ENCODE measurements at regions not wholly inside any gene's neighbourhood (a gene's known extent, or its start where the extent isn't known, plus 50 kb on each side); places are given as distances from the start of the nearest gene placed in this dataset.

DNA sequence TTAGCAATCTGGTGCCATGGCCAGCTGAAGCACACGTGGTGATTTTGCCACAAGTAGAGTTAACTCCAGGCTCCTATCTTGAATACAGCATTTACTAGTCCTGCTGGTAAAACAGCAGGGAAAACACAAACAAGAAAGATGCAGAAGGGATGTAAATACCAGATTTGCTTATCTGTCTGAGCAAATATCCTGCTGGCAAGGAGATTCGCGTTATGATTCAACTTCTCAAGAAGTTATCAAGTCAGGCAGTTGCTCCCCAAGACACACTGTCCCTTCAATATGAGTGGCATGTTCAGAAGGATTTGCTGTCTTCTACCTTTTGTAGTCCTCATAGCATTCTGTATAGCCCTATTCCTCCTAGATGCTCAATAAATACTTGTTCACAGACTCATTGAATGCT lies 171.2 kb upstream of the EGLN3 start:
- no peak for DNase-seq

DNA sequence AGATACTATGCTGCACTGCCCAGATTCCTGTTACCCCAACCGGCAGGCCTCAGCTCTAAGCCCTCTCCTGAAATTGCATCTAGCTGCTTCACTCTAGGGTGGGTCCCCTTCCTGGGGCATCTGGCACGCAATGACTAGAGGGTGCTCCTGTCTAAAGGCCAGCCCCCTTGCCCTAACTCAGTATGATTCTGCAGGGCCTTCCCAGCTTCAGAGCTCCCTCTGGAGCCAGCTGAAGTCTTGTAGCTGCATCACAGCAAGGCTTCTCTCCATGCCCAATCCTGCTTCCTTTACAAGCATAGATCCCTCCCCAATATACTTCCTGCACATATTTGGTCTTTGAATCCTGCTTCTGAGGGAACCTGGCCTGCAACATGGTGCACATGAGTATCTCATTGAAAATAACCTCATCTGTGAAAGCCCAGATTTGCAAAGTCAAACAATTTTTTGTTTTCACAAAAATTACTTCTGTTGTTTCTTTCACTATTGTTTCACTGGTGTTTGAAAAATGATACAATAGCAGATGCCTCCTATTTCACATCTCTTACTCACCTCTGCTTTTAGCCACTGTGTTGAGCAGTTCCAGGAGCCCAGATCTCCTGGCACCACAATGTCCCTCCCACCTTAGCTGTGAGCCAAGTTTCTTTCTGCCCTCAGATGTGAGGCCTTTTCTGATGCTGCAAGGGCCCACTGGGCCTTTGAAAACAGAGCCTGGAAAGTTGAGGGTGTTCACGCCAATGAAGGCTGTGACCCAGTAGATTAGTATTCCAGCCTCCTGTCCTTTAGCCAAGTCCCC lies 169.5 kb upstream of the EGLN3 start:
- DNase-seq: no peak

GRCh38 chr14:34119107-34119858 lies 168.4 kb upstream of the EGLN3 start:
- no peak for DNase-seq

- DNase-seq: no peak
These were observed 163.1 kb upstream of the EGLN3 start for GRCh38 chr14:34113991-34114390.

DNA sequence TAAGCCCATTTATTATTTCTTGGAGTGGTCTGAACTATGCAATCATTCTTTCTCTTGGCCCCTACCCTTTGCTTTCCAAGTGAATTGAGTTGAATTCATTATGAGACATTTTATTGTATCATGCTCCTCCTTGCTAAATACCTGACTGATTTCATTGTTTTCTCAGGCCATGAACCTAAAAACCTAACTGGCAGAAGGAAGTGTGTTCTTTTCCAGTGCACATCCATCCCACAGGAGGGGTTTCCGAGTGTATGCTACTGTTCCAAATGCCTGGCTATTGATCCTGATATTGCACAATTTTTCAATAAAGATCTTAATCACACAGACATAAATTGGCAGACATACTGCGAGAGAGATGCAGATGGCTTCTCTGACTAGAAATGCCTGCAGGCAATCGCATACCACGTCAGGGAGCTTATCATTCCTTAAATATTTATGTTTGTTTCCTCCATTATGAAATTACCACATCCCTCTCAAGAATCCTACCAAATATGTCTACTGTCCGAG lies 162.2 kb upstream of the EGLN3 start:
- no peak for DNase-seq

DNA sequence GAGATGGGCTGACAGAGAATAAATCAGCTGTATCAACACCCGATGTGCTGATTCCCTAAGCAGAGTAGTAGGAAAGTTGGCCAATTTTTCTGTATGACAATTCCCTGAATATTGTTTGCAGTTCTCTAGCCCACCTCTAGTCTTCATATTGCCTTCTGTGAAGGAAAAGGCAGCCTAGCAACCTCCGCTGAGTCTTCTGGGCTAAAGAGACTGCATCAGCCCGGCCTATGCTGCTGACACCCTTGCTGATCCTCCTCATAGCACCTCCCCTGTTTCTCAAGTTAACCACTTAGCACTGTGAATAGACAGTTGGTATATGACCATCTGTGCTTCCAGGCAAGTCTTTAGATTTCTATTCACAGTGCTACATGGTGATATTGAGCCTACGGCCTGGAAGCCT lies 161.1 kb upstream of the EGLN3 start:
- no peak for DNase-seq

DNA sequence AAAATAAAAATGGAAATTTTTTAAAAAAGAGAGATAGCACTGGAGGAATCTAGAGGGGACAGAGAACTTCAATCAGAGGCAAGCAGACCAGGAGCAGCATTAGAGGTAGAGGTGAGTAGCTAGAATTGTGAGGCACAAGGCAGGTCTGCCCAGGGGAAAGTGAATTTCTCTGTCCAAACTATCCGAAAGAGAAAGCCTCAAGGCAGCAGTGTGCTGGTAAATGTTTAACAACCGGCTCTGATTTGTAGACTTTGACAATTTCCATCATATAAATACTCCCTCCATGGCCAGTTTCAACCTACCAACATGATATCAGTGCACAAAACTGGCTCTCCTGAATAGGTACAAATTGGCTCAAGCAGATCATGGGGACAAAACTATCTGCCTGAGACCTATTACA lies 160.6 kb upstream of the EGLN3 start:
- DNase-seq: no peak

DNA sequence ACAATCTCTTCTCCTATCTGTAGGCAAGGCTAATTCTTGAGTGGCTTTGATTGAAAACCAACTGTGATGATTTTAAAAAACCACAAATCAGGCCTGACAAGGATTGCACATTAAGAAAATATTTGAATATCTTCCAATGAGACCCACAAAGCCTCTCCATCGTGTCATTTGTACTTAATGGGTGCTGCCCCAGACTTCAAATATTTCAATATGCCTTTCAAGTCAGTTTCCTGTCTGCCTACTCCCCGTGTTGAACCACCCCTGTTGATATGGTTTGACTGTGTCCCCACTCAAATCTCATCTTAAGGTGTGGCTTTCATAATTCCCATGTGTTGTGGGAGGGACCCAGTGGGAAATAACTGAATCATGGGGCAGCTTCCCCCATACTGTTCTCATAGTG lies 159.7 kb upstream of the EGLN3 start:
- no peak for DNase-seq

DNA sequence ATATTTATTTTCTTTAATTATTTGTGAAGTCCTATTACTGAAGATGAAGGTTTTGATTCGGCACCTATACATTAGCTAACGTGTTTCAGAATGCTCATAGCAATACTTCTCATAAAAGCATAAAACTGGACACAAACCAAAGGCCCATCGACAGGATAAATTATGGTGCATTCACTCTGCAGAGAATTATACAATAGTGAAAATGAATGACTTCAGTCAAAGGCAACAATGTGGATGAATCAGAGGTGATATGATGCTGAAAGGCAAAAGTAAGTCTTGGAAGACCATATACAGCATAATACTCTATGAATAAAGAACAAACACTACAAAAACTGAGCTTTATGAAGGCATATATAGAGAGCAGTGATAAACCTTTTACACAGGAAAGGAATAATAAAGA lies 156.6 kb upstream of the EGLN3 start:
- DNase-seq: no peak

DNA sequence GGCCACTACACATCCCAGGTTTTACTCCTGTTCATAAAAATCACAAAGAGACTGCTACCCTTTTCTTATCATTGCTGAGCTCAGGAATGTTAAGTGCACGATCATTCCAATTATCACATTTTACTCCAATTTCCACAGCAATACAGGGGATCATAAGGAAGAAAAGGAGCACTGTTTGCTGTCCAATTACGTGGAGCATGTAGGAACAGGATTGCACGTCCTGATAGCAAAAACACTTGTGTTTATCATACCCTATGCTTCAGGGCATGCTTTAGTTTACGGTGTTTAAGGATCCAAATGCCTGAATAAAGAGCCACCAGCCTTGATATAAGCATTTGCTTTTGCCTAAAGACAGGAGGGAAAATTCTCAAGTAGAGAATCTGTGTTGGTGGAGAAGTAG lies 155.4 kb upstream of the EGLN3 start:
- no peak for DNase-seq

GRCh38 chr14:34104489-34105397 lies 153.9 kb upstream of the EGLN3 start:
- no peak for DNase-seq

DNA sequence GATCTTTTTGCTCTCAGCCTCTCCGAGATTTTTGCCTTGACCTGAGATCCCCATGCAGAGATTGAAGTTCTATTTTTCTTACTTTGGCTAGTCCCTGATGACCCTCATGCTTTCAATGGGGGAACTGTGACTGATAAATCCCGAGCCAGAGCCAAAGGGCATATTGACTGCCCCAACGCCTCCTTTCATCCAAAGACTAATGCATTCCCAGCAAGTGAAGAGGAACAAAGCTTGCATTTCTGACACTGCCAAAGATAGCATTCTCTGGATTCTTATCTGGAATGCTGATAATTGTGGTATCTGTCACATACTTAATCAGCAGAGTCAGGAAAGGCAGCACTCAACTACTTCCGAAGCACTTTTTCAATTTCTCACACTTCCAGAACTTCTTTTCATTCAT lies 152.3 kb upstream of the EGLN3 start:
- DNase-seq: no peak

DNA sequence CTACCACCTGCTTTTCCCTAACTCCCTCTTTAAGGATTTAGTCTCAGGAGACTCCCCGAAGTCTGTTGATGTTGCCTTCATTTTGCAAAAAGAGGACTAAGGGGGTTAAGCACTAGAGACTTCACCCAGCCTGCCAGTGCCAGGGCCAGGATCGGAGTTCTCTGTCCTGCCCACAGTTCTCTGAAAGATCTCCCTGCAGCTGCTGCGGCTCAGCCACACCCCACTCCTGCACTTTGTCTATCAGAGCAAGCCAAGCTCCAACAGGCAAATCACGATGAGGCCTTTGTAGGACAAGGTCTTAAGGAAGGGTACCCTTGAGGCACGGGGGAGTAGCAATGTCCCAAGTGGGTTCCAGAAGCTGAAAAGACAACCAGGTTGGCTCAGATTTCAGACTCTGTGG lies 148.8 kb upstream of the EGLN3 start:
- DNase-seq: no peak

- DNase-seq: no peak
These were observed 148.1 kb upstream of the EGLN3 start for GRCh38 chr14:34098985-34099349.

GRCh38 chr14:34098045-34098984 lies 147.4 kb upstream of the EGLN3 start:
- peak; percentile 33 for DNase-seq

- DNase-seq: no peak
These were observed 146.8 kb upstream of the EGLN3 start for GRCh38 chr14:34097644-34098043.

DNA sequence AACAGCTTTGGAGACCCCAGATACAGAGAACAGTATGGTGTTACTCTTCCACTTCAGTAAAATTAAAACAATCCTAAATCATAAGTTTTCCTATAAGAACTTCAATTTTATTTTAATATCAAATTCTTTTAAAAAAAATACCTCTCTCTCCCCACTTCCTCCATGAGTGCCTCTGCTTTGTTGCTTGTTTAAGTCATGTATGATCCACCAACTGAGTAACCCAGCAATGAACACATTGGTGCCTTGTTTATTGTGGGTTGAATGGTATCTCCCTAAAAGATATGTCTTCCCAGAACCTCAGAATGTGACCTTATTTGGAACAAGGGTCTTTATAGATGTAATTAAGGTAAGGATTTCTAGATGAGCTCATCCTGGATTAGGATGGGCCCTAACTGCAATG lies 143.5 kb upstream of the EGLN3 start:
- DNase-seq: no peak

DNA sequence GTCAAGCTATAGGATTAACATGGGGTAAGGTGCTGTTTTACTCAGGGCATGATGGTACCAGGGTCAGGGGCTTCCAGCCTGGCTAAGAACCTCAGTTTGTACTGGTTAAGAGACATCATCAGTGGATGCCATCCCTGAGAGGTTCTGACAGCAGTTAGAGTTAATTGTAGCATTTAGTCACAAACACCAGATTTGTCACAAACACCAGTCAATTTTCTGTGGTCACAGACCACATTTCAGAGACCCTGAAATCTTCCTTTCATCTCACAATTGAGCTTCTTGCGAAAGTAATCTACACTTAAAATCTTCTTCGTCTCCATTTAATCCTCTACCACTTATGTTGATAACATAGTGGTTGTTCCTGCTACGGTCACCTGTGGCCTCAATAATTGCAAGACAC lies 143.0 kb upstream of the EGLN3 start:
- peak; percentile 40 for DNase-seq

DNA sequence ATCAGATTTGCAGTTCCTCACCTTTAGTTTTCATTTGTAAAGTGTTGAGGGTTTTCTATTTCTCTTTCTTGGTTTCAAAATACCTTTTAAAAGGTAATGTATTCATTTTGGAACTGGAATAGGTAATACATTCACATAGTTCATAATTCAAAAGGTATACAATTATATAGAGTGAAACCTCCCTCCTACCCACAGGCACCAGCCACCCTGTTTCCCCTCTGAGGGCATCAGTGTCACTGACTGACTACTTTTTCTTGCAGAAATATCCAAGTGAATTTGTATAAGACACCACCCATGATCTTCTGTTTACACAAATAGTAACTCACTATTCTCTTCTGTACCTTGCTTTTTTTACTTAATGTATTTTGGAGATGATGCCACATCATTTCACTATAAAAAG lies 139.6 kb upstream of the EGLN3 start:
- no peak for DNase-seq

- DNase-seq: no peak
These were observed 138.0 kb upstream of the EGLN3 start for GRCh38 chr14:34088914-34089313.

GRCh38 chr14:34087571-34087970 lies 136.7 kb upstream of the EGLN3 start:
- DNase-seq: no peak

DNA sequence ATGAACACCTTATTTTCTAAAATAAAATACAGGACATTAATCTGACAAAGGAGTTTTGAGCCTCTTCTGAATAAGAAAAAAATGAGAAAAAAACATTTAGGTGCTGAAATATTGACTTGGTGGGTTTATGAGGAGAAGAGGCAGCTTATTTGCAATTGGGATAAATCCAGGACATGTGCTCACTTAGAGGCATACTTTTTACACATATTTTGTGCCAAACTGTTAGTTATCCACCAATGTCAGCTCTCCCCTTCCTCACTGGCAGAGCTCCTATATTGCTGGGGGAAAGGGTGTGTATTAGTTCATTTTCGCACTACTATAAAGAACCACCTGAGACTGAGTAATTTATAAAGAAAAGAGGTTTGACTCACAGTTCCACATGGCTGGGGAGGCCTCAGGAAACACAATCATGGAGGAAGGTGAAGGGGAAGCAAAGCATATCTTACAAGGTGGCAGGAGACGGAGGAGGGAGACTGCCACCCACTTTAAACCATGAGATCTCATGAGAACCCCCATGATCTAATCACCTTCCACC lies 135.4 kb upstream of the EGLN3 start:
- DNase-seq: no peak

All from CD4-positive, alpha-beta T cell treated with Interleukin-4 for 4 hours (primary cell).